GM11168 (cell line): ENCODE measurements at regions not wholly inside any gene's neighbourhood (a gene's known extent, or its start where the extent isn't known, plus 50 kb on each side); places are given as distances from the start of the nearest gene placed in this dataset.

Experiments
- in situ Hi-C: fragments of 300-500 bp; cut with MboI; formaldehyde crosslinking; loops from one replicate; pipeline ENCODE4 v1.12.0; 2022; ENCODE audit warnings: low sequenced_read_pairs; ENCODE audit not compliant: unreplicated experiment

- in situ Hi-C loops, result no loop called here
These were observed 122.3 kb upstream of the DOCK10 start for GRCh38 chr2:225164401-225165050.

GRCh38 chr2:225158360-225158759, 116.1 kb upstream of the DOCK10 start:
- in situ Hi-C loops, result no loop called here

- in situ Hi-C loops, result no loop called here
These were observed 114.7 kb upstream of the DOCK10 start for GRCh38 chr2:225156853-225157451.

DNA sequence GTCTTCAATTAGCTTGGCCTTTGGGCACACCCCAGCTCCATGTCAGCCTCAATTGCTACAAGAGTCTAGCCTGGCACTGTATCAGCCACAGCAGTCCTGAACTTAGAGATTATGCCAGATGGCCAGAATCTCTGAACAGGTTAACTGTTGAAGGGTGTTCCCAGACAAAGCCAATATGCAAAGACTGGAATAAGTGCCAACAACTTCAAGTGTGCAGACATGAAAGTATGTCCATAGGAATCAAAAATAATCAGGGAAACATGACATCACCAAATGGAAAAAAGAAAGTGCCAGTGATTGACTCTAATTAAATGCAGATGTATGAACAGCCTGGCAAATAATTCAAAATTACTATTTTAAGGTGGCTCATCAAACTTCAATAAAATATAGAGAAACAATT, 98.5 kb upstream of the DOCK10 start:
- in situ Hi-C loops, result no loop called here

DNA sequence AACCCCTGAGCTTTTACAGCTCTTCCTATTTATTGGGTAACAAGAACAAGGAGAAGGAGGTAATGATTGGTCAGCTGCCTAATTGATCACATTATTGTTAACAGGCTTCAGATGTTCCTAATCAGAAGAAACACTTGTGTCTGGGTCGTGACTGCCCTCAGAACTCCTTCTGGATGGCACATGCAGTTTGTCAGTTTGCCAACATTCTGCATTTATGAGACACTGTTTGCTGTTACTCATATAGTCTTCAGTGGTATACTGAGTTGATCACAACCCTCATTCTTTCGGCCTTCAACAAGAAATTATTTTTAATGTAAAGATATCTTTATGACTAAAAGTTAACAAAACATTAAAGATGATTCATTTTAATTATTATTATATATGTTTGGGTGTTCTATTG, 95.7 kb upstream of the DOCK10 start:
- in situ Hi-C loops, result no loop called here

DNA sequence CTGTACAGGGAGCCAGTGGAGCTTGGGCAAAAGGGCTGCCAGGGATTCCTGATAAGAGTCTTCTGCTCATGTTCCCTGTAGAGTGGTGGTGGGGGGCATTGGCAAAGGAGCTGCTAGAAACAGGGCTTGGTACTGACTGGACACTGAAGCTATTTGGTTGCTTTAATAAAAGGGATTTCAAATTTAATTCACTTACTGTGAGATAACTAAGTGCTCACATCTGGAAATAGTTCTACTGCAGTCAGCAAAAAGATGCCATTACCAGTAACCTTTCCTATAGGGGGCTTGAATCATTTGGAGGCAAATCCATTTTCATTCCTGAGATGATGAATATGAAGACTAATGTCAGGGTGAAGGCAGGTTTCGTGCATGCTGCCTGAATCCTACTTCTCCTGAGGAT, 94.3 kb upstream of the DOCK10 start:
- in situ Hi-C loops, result no loop called here

DNA sequence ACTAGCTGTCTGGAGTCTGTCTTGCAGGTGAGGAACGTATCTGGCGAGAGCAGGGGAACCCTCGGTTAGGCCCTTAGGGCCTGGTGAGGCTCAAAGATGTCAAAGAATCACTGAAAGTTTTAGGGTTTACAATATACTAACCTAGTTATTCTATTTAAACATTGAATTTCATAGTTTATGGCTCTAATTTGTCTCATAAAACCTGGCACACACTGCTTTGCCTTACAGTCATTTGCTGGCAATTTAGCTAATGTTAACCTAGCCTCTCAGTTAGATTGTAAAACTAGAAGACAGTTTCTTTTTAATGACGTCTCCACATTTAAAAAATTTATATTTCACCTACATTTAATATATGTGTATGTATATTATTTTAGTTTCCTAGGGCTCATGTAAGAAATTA, 89.6 kb upstream of the DOCK10 start:
- in situ Hi-C loops, result no loop called here

DNA sequence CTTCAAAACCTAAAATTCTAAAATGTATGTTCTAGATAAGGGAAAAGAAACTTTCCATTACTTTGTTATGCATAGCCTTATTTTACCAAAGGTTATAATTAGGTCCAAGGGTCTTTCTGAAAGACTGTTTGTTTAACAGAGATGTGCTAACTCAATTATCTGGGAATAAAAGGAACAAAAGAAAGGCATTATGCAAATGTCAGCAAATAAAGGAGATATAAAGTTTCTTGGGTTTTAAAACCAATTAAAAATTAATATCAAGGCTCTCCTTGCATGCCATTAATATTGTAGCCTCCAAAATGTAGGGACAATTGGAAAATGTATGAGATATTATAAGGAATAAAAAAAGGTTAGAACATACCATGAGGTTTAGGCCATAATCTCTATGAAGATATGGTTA, 87.8 kb upstream of the DOCK10 start:
- in situ Hi-C loops, result no loop called here

DNA sequence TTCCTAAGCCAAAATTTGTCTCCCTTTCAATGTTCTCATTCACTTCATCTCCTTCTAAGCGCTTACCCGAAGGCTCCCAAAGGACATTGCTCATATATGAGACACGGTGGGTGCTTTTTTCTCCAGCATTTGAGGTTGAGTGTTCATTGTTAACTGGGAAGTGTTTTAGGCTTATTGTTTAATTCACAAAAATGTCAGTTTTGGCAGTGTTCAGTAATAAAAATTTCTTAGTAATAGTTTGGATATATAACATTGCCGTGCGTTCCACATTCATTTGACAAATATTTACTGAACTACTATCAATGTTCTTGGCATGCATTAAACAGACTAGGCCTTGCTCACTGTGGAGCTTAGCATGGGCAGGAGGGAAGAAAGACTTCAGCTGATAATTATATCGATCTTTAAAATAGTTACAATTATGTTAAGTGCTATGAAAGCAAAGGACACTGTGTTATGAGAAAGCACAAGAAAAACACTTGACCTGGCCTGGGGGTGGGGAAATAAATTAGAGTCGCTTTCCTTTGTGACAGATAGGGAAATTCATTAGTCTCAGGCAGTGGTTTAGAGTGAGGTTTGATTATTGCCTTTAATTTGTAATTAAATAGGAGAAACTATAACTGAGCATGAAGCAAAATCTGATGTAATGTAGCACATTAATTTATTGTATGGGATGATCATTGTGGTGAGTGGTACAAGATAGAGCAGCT, 82.2 kb upstream of the DOCK10 start:
- in situ Hi-C loops, result loop anchor here (25.0 kb wide), 1 partner anchor 538 kb away; no protein-coding TSS in a partner anchor

DNA sequence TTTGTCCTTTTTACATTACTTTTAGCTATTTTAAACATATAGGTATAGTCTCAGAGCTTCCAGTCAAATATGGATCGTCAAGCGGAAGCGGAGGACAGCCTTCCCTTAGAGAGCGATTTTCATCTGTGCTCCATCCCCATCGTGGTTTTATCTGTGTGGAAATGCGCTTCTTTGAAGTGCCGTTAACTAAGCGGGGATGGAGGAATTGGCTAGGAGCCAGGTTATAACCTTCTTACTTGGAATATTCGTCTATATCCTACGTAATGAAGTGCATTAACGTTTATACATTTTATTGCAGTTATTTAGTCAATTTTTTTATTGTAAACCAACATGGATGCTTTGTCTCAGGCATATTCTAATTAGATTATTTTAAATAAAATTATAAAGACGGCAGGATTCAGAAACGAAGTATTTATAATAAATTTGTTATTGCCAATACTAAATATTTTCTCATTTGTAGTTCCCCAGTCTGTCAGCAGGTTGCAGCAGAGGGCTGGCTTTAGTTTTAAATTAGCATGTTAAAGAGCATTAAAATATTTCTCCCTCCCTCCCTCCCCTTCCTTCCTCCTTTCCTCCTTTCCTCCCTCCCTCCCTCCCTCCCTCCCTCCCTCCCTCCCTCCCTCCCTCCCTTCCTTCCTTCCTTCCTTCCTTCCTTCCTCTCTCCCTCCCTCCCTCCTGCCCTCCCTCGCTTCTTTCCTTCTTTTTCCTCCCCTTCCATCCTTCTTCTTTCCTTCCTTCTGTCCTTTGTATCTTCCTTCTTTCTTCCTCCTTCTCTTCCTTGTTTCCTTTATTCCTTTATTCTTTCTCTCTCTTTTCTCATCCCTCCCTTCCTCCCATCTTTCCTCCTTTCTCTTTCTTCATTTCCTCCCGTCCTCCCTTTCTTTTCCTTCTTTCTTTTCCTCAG, 80.6 kb upstream of the DOCK10 start:
- in situ Hi-C loops, result loop anchor here (25.0 kb wide), 1 partner anchor 539 kb away; no protein-coding TSS in a partner anchor

- in situ Hi-C loops, result loop anchor here (25.0 kb wide), 1 partner anchor 540 kb away; no protein-coding TSS in a partner anchor
These were observed 79.7 kb upstream of the DOCK10 start for GRCh38 chr2:225122007-225122406.

- in situ Hi-C loops, result loop anchor here (25.0 kb wide), 1 partner anchor 542 kb away; no protein-coding TSS in a partner anchor
These were observed 77.9 kb upstream of the DOCK10 start for GRCh38 chr2:225120186-225120585.

GRCh38 chr2:225117051-225117716, 74.9 kb upstream of the DOCK10 start:
- in situ Hi-C loops, result loop anchor here (25.0 kb wide), 1 partner anchor 545 kb away; no protein-coding TSS in a partner anchor

DNA sequence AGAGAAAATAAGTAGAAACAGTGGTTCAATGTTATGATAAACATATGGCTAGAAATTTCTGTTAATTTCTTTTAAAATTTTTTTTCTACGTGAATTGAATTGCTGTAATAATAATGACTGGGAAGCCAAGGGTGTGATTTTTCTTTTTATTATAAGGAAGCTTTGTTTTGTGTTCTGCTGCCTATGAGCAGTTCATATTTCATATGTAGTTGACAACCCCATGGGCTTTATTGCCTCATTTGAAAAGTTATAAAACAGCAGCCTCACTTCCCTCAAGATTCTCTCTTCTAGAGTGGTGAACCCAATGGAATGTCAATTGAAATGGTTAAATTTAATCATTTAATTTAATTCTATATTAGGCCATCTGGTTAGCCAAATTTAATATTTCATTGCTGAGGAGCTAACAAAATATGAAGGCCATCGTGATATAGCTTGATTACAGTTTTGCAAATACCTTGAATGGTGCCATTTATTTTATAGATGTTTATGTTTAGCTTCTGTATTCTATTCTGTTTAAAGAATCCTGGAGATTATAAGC, 72.6 kb upstream of the DOCK10 start:
- in situ Hi-C loops, result loop anchor here (25.0 kb wide), 1 partner anchor 547 kb away; no protein-coding TSS in a partner anchor

- in situ Hi-C loops, result loop anchor here (25.0 kb wide), 1 partner anchor 549 kb away; no protein-coding TSS in a partner anchor
These were observed 71.2 kb upstream of the DOCK10 start for GRCh38 chr2:225113371-225114015.

DNA sequence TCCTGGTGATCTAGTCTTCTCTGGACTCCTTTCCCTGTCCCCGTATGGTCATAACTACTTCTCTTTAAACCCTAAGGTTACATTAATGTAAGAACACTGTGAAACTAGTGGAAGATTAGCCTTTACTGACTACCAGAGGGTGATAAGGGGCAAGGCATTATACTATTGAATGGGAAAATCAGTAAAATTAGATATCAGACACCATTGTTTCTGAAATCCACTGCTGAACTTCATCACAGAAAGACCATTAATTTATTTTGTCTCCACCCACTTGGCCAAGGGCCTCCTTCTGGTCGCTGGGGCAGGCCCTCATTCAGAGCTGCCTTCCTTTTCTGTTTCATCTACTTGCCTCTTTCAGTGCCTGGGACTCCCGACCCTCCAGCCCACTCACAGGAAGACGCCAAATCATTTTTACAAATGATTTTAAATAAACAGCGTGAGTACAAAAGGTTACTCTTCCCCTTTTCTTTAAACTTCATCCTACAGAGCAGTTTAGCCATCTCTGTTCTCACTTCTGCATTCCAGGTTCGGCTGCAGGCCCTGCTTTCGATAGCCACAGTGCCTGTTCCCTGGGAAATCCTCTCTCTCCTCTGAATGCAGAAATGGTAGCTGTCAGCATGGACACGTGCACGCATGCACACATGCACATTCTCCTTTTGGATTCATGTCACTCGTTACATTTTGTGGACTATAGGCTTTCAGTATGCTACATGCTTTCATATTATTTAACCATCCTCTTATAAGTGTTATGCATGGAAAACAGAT, 70.3 kb upstream of the DOCK10 start:
- in situ Hi-C loops, result loop anchor here (25.0 kb wide), 1 partner anchor 550 kb away; no protein-coding TSS in a partner anchor

- in situ Hi-C loops, result loop anchor here (25.0 kb wide), 1 partner anchor 553 kb away; no protein-coding TSS in a partner anchor
These were observed 66.5 kb upstream of the DOCK10 start for GRCh38 chr2:225108805-225109204.

DNA sequence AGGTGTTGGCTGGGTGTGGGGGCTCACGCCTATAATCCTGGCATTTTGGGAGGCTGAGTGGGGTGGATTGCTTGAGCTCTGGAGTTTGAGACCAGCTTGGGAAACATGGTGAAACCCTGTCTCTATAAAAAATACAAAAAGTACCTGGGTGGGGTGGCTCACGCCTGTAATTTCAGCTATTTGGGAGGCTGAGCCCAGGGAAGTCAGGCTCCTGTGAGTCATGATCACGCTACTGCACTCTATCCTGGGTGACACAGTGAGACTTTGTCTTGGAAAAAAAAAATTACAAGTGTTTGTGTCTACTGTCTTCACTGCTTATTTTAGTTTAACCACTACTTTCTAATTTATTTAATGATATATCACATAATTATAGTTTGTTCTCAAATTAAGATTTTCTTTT, 62.7 kb upstream of the DOCK10 start:
- in situ Hi-C loops, result loop anchor here (25.0 kb wide), 1 partner anchor 557 kb away; no protein-coding TSS in a partner anchor
